22Rv1 (cell line): ENCODE measurements at regions not wholly inside any gene's neighbourhood (a gene's known extent, or its start where the extent isn't known, plus 50 kb on each side); places are given as distances from the start of the nearest gene placed in this dataset.

Experiments
- CTCF ChIP-seq: fragments of 450-650 bp; IDR thresholded peaks from 2 replicates; pipeline ENCODE4 v1.5.1; 2017; ENCODE audit warnings: mild to moderate bottlenecking
- ZFX ChIP-seq: fragments of 450-650 bp; IDR thresholded peaks from 2 replicates; pipeline ENCODE4 v1.6.1; 2017; ENCODE audit warnings: antibody characterized with exemption, borderline replicate concordance

- TF ChIP-seq CTCF (no peak), ZFX (no peak)
These were observed 99.2 kb downstream of the VPREB1 start for GRCh38 chr22:22343581-22344296.
